C4-2B (cell line): ENCODE measurements at regions not wholly inside any gene's neighbourhood (a gene's known extent, or its start where the extent isn't known, plus 50 kb on each side); places are given as distances from the start of the nearest gene placed in this dataset.

Experiments
- ZFX ChIP-seq: fragments of 450-650 bp; IDR thresholded peaks from 2 replicates; pipeline ENCODE4 v1.6.1; 2017
- TF ChIP-seq, protein P1 (sequence below): fragments of 450-650 bp; conservative IDR thresholded peaks from 2 replicates; pipeline ENCODE4 v1.5.1; 2017; ENCODE audit warnings: mild to moderate bottlenecking

DNA sequence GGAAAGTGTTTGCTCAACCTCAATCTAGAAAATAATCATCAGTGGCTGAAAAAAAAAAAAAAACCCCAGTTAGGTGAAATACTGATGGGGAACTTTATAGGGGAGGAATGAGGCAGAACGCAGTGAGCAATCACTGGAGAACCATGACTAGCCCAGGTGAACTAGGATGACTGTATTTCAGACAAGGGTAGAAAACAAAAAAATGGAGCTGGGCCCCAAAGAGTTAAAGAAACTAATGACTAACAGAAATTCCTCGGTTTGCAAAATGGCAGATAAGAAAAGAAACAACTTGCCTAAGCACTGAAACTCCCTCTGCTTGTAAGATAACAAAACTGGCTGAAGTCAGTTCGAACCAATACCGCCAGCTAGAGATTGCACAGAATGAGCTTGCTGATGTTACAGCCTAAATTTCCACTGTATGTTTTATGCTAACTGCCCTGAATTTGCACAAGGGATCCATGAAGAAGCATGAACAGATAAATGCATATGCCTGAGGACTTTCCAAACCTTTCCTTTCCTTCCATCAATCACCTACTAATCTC lies 245.9 kb downstream of the METTL4 start:
- TF ChIP-seq, protein P1, sequence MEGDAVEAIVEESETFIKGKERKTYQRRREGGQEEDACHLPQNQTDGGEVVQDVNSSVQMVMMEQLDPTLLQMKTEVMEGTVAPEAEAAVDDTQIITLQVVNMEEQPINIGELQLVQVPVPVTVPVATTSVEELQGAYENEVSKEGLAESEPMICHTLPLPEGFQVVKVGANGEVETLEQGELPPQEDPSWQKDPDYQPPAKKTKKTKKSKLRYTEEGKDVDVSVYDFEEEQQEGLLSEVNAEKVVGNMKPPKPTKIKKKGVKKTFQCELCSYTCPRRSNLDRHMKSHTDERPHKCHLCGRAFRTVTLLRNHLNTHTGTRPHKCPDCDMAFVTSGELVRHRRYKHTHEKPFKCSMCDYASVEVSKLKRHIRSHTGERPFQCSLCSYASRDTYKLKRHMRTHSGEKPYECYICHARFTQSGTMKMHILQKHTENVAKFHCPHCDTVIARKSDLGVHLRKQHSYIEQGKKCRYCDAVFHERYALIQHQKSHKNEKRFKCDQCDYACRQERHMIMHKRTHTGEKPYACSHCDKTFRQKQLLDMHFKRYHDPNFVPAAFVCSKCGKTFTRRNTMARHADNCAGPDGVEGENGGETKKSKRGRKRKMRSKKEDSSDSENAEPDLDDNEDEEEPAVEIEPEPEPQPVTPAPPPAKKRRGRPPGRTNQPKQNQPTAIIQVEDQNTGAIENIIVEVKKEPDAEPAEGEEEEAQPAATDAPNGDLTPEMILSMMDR = no peak
- TF ChIP-seq ZFX = no peak
